ENCODE measurements at regions not wholly inside any gene's neighbourhood (a gene's known extent, or its start where the extent isn't known, plus 50 kb on each side); places are given as distances from the start of the nearest gene placed in this dataset.

- TF ChIP-seq CTCF (IDR thresholded peaks at IDR 0.05) (no peak), POLR2A (IDR thresholded peaks at IDR 0.05) (no peak)
Observed at GRCh38 chr2:19128148-19128547, 230.3 kb downstream of the OSR1 start.

Data from esophagus squamous epithelium (tissue), 4 donors.